A673 (cell line): ENCODE measurements at regions not wholly inside any gene's neighbourhood (a gene's known extent, or its start where the extent isn't known, plus 50 kb on each side); places are given as distances from the start of the nearest gene placed in this dataset.

Experiments
- BruUV-seq: library from RNA; stranded (reverse); fragments of 400-500 nt; replicated peaks from 2 replicates; lab custom pipeline; 2021; lab: Mats Ljungman, UMichigan
- CTCF ChIA-PET: fragments of 300-600 bp; sonication (Branson Sonifier 250); formaldehyde crosslinking; loops from one replicate; lab custom pipeline; 2022; ENCODE audit warnings: antibody characterized with exemption; lab: Charles Lee
- POLR2A ChIA-PET: fragments of 300-600 bp; sonication (Branson Sonifier 250); formaldehyde crosslinking; loops from one replicate; lab custom pipeline; 2022; ENCODE audit warnings: antibody characterized with exemption; ENCODE audit not compliant: low non-redundant PET; lab: Charles Lee
- DNase-seq: peaks from one replicate; pipeline ENCODE4 v3.0.0-alpha.2; 2015; ENCODE audit warnings: low spot score
- H3K27ac ChIP-seq: fragments of 200-600 bp; sonication (generic); 2 replicates; pipeline ENCODE4 v1.5.1; 2016; ENCODE audit warnings: mixed run types, low read depth, mild to moderate bottlenecking, mixed read lengths, antibody characterized with exemption, low read length; ENCODE audit not compliant: poor library complexity, severe bottlenecking
- H3K27me3 ChIP-seq: fragments of 200-600 bp; sonication (generic); replicated peaks from 2 replicates; pipeline ENCODE4 v1.6.1; 2017; ENCODE audit warnings: mixed run types, low read depth, mild to moderate bottlenecking, mixed read lengths, antibody characterized with exemption, low read length; ENCODE audit not compliant: insufficient read depth, poor library complexity
- H3K36me3 ChIP-seq: fragments of 200-600 bp; sonication (generic); 2 replicates; pipeline ENCODE4 v1.6.1; 2016; ENCODE audit warnings: mixed run types, mild to moderate bottlenecking, mixed read lengths, antibody characterized with exemption, low read length; ENCODE audit not compliant: insufficient read depth, poor library complexity, severe bottlenecking
- H3K4me1 ChIP-seq: fragments of 200-600 bp; sonication (generic); 2 replicates; pipeline ENCODE4 v1.6.1; 2017; ENCODE audit warnings: mixed run types, mild to moderate bottlenecking, mixed read lengths, antibody characterized with exemption, low read length; ENCODE audit not compliant: insufficient read depth, poor library complexity, severe bottlenecking
- H3K4me3 ChIP-seq: fragments of 200-600 bp; sonication (generic); 2 replicates; pipeline ENCODE4 v1.5.1; 2016; ENCODE audit warnings: low read depth, mixed run types, mild to moderate bottlenecking, mixed read lengths, low read length; ENCODE audit not compliant: poor library complexity, severe bottlenecking
- H3K9me3 ChIP-seq: fragments of 200-600 bp; sonication (generic); 2 replicates; pipeline ENCODE4 v1.6.1; 2016; ENCODE audit warnings: mixed run types, low read depth, mild to moderate bottlenecking, mixed read lengths, antibody characterized with exemption, low read length; ENCODE audit not compliant: poor library complexity, severe bottlenecking
- CTCF ChIP-seq: fragments of 300-800, 200-600 bp; sonication (generic); conservative IDR thresholded peaks from 2 replicates; pipeline ENCODE4 v1.5.1; 2017; ENCODE audit warnings: low read depth, mild to moderate bottlenecking, antibody characterized with exemption, low read length, moderate library complexity, mixed read lengths
- EZH2 ChIP-seq: fragments of 200-600 bp; sonication (generic); IDR thresholded peaks from 2 replicates; pipeline ENCODE4 v1.6.1; 2017; ENCODE audit warnings: borderline replicate concordance, low read depth, mild to moderate bottlenecking, mixed read lengths, antibody characterized with exemption, low read length; ENCODE audit not compliant: poor library complexity, severe bottlenecking
- intact Hi-C: fragments of 100-400 bp; cut with micrococcal nuclease; formaldehyde crosslinking; loops from one replicate; pipeline ENCODE4 v1.10.0; 2022; ENCODE audit not compliant: unreplicated experiment

GRCh38 chr5:142253938-142254337 is 70.9 kb downstream of the SPRY4 start:
- intact Hi-C loops = no loop called here
- no peak for TF ChIP-seq CTCF
- TF ChIP-seq EZH2 = no peak

GRCh38 chr5:142250119-142250518 is 74.7 kb downstream of the SPRY4 start:
- BruUV-seq = no TSS peak
- Histone ChIP-seq H3K4me1 (no peaks in the 10 kb centered on the region), H3K4me3 (no peak overlapping the region), H3K9me3 (no peaks in the 10 kb centered on the region), H3K36me3 (no peaks in the 10 kb centered on the region), H3K27me3 (no peaks in the 10 kb centered on the region), H3K27ac (no peak overlapping the region)
- intact Hi-C loops = no loop called here
- CTCF ChIA-PET = no interaction called here
- TF ChIP-seq EZH2 = no peak
- TF ChIP-seq CTCF = no peak
- no peak for DNase-seq
- POLR2A ChIA-PET = interaction anchor here (0.6 kb wide), 1 partner anchor 150 kb away, joined by 3 read pairs; no protein-coding TSS in a partner anchor

More at GRCh38 chr5:142253938-142254337, 70.9 kb downstream of the SPRY4 start:
- ChIA-PET POLR2A (no interaction called here), CTCF (no interaction called here)
- H3K36me3 ChIP-seq = no peaks in the 10 kb centered on the region
- H3K4me1 ChIP-seq = no peaks in the 10 kb centered on the region
- no peak overlapping the region for H3K27ac ChIP-seq
- no peaks in the 10 kb centered on the region for H3K27me3 ChIP-seq
- no peak overlapping the region for H3K4me3 ChIP-seq
- no peak for DNase-seq
- no TSS peak for BruUV-seq
- no peaks in the 10 kb centered on the region for H3K9me3 ChIP-seq

GRCh38 chr5:142248853-142249462 is 75.9 kb downstream of the SPRY4 start:
- intact Hi-C loops = no loop called here
- no peaks in the 10 kb centered on the region for H3K4me1 ChIP-seq
- H3K27ac ChIP-seq = no peak overlapping the region
- BruUV-seq = no TSS peak
- TF ChIP-seq EZH2 = no peak
- TF ChIP-seq CTCF = no peak
- DNase-seq = no peak
- ChIA-PET POLR2A (no interaction called here), CTCF (no interaction called here)
- H3K9me3 ChIP-seq = no peaks in the 10 kb centered on the region
- H3K36me3 ChIP-seq = no peaks in the 10 kb centered on the region
- no peaks in the 10 kb centered on the region for H3K27me3 ChIP-seq
- H3K4me3 ChIP-seq = no peak overlapping the region
